T-helper 1 cell treated with Interleukin-12 subunit alpha and Interleukin-12 subunit beta and Interleukin-4 antibody, amounts not matched to agents 30 μg/mL and 1 μg/mL, for 36 hours (primary cell): ENCODE measurements at regions not wholly inside any gene's neighbourhood (a gene's known extent, or its start where the extent isn't known, plus 50 kb on each side); places are given as distances from the start of the nearest gene placed in this dataset.

ENCODE experiments used
- H3K27ac Mint-ChIP-seq: one replicate; pipeline ENCODE4 v1.8.0; 2021; ENCODE audit warnings: mild to moderate bottlenecking, mixed read lengths
- H3K27me3 Mint-ChIP-seq: one replicate; pipeline ENCODE4 v1.8.0; 2021; ENCODE audit warnings: low read depth, mixed read lengths
- H3K36me3 Mint-ChIP-seq: one replicate; pipeline ENCODE4 v1.8.0; 2021; ENCODE audit warnings: low read depth, mixed read lengths
- H3K4me1 Mint-ChIP-seq: one replicate; pipeline ENCODE4 v1.8.0; 2021; ENCODE audit warnings: low read depth, mixed read lengths
- H3K4me3 Mint-ChIP-seq: one replicate; pipeline ENCODE4 v1.8.0; 2021; ENCODE audit warnings: mild to moderate bottlenecking, moderate library complexity, mixed read lengths
- H3K9me3 Mint-ChIP-seq: one replicate; pipeline ENCODE4 v1.8.0; 2021; ENCODE audit warnings: mixed read lengths

DNA sequence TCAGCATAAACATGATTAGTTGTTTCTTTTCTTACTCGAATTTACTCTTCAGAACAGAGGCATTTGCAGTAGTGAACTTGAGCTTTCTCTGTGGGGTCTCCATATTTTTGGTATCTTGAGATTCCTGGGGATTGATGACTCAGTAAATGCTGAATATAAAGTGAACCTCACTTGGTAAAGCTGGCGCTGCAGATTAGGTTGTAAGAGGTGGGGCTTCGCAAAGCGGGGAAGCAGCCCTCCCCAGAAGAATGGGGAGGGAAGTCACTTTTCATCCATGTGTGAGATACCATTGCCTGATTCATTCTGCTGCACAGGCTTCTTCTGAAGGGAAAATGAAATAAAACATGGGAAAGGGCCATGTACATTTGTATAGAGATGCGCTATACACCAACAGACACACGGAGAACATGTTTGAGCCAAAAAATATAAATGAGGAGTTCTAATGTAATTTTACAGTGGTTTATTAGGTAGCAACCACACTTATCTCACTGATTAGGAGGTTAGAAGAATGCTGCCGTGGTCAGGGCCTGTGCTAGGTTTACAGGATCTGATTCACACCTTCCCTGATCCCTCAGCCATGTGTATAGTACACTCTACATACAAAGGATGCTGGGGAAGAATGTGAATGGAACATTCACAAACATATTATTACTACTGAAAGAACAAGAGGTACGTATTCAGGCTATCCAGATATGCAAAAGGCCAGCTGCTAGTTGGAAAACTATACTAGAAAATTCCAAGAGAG, 63.5 kb downstream of the DNTTIP2 start:
- no peak overlapping the region for H3K4me3 Mint-ChIP-seq
- peaks cover 15% of the 10 kb centered on the region for H3K27me3 Mint-ChIP-seq

DNA sequence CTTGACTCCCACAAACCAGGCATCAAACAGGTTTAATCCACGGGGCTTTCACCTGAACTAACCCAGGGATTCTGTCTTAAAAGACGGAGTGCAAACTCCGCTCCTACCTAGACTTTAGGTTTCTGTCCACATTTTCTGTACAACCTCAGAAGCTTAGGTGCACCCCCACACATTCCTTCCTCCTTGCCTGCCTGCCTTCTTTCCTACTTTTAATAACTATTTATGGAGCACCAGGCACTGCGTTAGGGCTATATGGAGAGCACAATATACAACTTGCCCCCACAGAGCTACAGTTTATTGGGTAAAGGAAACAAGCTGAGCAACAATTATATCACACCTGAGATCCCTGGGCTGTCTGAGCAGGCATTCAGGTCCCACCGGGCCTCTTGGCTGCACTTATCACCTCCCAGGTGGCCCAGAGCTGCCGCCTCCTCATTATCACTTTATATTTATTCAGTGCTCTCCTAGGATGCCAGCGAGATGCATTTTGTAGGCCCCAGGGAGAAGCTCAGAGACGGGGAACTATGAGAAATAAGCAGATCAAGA, 64.1 kb downstream of the DNTTIP2 start:
- H3K4me3 Mint-ChIP-seq, result no peak overlapping the region
- no peaks in the 10 kb centered on the region for H3K36me3 Mint-ChIP-seq
- no peak overlapping the region for H3K27ac Mint-ChIP-seq
- H3K4me1 Mint-ChIP-seq, result peaks cover 19% of the 10 kb centered on the region
- H3K27me3 Mint-ChIP-seq, result peaks cover 10% of the 10 kb centered on the region
- no peaks in the 10 kb centered on the region for H3K9me3 Mint-ChIP-seq

More for the DNA sequence above, 63.5 kb downstream of the DNTTIP2 start:
- Mint-ChIP-seq H3K9me3 (no peaks in the 10 kb centered on the region), H3K27ac (no peak overlapping the region), H3K4me1 (peaks cover 19% of the 10 kb centered on the region), H3K36me3 (no peaks in the 10 kb centered on the region)

DNA sequence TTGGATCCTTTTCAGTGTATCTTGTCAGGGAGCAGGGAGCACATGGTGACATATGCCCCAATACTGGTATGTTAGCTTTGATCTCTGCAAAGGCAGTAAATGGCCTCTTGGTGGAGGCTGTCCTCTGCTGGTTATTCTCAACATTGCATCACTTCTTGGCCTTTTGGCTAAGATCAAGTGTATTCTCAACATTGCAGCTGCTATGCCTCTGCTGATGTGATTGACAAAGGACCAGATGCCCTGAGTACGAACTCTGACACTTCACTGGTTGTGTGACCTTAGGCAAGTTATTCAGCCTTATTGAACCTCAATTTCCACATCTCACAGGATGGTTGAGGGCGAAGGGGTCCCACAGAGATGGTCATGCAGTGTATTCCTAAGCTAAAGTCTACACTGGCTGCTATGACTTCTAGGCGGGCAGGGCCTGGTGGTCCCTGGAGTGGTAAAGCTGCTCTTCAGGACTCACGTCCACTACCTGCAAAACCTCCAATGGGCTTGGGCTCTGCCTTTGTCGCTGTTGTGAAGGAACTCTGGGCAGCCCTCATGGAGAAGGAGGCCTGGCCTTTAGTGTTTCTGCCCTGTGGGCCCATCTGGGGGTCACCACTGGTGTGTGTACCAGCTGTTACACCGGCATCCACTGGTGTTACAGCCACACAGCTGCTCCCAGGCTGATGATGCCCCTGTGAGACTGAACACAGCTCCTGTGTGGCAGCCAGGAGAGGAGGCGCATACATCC, 64.8 kb downstream of the DNTTIP2 start:
- no peaks in the 10 kb centered on the region for H3K36me3 Mint-ChIP-seq

DNA sequence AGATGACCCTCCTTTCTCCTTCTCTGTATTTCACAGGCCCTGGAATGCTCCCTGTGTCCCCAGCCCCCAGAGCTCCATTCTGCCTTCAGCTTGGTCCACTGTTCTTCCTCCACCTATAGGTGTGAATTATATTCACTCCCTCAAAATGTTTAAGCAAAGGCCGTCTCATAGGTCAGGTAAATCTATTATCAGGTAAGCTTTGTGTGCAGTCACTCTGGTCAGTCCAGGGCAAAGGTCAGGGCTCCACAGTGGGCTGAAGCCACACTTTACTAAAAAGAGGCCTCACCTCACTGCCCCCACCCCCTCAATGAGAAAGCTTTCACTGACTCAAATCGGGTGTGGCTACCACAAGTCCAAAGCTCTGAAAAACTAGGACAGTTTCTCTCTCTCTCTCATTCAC, 65.9 kb downstream of the DNTTIP2 start:
- Mint-ChIP-seq H3K36me3 (no peaks in the 10 kb centered on the region), H3K4me3 (no peak overlapping the region)

More for the DNA sequence above, 64.8 kb downstream of the DNTTIP2 start:
- Mint-ChIP-seq H3K27me3 (peaks cover 7% of the 10 kb centered on the region), H3K9me3 (no peaks in the 10 kb centered on the region), H3K27ac (no peak overlapping the region), H3K4me1 (peaks cover 19% of the 10 kb centered on the region), H3K4me3 (no peak overlapping the region)

DNA sequence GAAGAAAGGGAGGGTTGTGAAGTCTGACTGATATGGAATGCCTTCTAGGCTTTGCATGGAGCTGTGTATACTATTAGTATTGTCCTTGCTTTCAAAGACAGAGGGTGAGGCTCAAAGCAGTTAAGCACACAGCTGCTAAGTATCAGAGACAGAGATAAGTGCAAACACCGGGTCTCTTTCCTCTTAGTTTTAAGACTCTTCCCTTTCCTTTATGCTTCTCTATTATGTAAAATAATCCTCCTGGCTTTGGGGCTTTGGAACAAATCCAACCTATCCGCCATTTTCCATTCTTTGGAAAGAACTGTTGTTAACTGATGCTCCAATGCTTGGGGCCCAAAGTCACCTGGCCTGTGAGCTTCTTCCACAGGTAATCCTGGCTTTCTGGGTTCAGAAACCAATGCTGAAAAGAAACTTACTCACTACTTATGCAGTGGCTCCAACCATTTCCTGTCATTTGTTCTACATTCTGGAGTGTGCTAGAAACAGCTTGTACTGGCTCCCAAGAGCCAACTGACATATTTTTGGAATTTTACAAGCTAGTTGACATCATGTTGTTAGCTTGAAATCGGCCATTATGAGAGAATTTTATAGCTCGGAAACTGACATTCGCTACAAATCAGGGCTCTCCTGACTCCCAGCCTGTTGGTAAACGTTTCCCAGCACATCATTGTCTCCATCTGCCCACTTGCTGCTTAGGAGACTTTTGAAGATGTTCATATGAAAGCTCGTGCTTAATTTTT, 67.5 kb downstream of the DNTTIP2 start:
- Mint-ChIP-seq H3K27ac (no peak overlapping the region), H3K27me3 (peaks cover 14% of the 10 kb centered on the region), H3K4me3 (no peak overlapping the region), H3K4me1 (peaks cover 2% of the 10 kb centered on the region), H3K36me3 (no peaks in the 10 kb centered on the region), H3K9me3 (no peaks in the 10 kb centered on the region)

More for the DNA sequence above, 65.9 kb downstream of the DNTTIP2 start:
- Mint-ChIP-seq H3K27me3 (peaks cover 7% of the 10 kb centered on the region), H3K9me3 (no peaks in the 10 kb centered on the region), H3K27ac (no peak overlapping the region), H3K4me1 (peaks cover 14% of the 10 kb centered on the region)

DNA sequence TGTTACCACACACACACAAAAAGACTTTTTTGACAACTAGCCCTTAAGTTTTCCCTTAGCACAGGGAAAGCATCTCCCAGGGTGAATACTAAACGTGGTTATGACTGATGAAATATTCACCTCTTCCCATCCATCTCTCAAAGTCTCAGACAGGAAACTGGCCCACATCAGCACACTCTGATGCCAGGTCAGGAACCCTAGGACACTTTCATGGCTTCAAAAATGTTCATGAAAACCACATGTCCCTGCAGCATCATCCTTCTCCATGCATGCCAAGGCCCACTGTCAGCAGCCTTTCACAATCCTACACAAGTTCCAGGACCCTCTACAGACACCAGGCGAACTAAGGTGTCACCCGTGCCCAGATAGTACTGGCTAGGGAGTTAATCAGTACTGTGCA, 68.7 kb downstream of the DNTTIP2 start:
- Mint-ChIP-seq H3K27me3 (peaks cover 17% of the 10 kb centered on the region), H3K4me3 (no peak overlapping the region), H3K36me3 (no peaks in the 10 kb centered on the region), H3K9me3 (no peaks in the 10 kb centered on the region), H3K4me1 (peaks cover 2% of the 10 kb centered on the region), H3K27ac (no peak overlapping the region)

DNA sequence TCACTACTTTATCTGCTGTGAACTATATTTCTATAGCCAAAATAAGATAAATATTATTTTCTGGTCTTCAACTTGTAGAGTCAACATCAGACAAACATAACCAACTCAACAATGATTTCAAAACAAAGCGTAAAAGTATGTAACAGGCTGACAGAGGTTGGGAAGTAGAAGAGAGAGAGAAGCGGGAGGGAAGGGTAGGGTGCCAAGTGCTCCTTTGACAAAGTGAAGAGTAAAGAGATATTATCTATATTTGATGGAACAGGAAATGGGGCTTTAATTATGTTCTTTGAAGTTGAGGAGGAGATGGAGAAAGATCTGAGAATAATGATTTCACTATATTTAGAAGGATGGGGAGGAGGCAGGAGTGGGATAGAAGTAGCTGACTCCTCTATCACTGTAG, 70.1 kb downstream of the DNTTIP2 start:
- peaks cover 2% of the 10 kb centered on the region for H3K4me1 Mint-ChIP-seq
- no peak overlapping the region for H3K27ac Mint-ChIP-seq
- no peak overlapping the region for H3K4me3 Mint-ChIP-seq

DNA sequence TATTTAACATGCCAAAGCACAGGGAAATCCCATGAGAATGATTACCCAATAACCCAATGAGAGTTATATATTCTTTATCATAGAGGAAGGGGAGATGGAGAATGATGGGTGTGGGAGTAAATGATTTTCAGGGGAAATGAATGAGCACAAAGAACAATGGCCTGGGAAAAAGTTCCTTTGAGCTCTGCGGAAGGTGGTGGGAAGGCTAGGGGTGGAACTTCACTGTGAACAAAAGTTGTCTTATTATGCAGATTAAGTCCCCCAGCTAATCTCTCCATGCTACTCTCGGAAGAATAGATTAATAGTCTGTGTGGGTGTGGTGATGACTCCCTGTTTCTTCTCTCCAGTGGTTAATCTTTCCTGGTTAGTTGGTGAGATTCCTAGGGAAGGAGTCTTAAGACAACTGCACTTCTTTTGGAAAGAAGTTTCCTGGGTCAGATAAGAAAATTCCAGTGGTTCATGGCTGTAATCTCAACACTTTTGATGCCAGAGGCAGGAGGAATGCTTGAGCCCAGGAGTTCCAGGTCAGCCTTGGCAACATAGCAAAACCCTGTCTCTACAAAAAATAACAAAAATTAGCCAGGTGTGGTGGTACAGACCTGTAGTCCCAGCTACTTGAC, 71.6 kb downstream of the DNTTIP2 start:
- Mint-ChIP-seq H3K4me1 (peaks cover 2% of the 10 kb centered on the region), H3K27me3 (peaks cover 17% of the 10 kb centered on the region), H3K36me3 (no peaks in the 10 kb centered on the region), H3K4me3 (no peak overlapping the region), H3K9me3 (no peaks in the 10 kb centered on the region), H3K27ac (no peak overlapping the region)

More for the DNA sequence above, 70.1 kb downstream of the DNTTIP2 start:
- Mint-ChIP-seq H3K27me3 (peaks cover 17% of the 10 kb centered on the region), H3K36me3 (no peaks in the 10 kb centered on the region), H3K9me3 (no peaks in the 10 kb centered on the region)

DNA sequence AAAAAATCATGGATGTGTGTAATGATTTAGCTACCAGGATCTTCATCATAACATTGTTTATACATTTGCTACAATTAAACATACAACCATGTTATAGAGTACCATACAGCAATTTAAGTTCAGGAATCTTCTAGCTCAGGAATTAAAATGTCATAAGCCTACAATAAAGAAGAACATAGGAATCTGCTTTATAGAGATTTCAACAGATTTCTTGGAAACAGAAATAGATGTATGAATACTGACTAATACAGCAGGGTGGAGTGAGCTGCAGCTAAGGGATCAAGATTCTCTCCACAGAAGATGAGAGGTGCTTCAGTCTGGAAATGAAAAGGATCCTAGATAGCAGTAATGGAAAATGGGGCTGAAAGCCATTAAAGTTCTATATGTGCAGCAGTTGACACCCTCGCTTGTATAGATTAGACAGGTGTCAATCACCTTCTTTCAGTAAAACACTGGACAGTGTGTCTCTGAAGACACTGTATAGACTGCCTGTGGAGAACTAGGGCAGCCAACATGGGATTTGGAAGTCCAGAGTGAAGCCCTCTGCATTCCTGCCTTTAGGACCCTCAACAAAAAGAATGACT, 73.9 kb downstream of the DNTTIP2 start:
- Mint-ChIP-seq H3K36me3 (no peaks in the 10 kb centered on the region), H3K27ac (no peak overlapping the region), H3K4me3 (no peak overlapping the region), H3K4me1 (no peaks in the 10 kb centered on the region), H3K9me3 (no peaks in the 10 kb centered on the region), H3K27me3 (peaks cover 17% of the 10 kb centered on the region)

DNA sequence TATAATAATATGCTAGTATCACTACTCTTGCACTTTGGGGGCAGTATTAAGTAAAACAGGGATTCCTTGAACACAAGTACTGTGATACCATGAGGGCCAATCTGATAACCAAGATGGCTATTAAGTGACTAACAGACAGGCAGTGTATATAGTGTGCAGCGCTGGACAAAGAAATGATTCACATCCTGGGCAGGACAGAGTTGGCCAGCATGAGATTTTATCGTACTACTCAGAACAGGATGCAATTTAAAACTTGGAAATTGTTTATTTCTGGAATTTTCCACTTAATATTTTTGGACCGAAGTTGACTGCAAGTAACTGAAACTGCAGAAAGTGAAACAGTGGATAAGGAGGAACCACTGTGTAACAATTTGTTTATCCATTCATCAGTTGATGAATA, 74.6 kb downstream of the DNTTIP2 start:
- Mint-ChIP-seq H3K36me3 (no peaks in the 10 kb centered on the region), H3K9me3 (no peaks in the 10 kb centered on the region), H3K27me3 (peaks cover 17% of the 10 kb centered on the region), H3K4me1 (no peaks in the 10 kb centered on the region), H3K27ac (no peak overlapping the region), H3K4me3 (no peak overlapping the region)

DNA sequence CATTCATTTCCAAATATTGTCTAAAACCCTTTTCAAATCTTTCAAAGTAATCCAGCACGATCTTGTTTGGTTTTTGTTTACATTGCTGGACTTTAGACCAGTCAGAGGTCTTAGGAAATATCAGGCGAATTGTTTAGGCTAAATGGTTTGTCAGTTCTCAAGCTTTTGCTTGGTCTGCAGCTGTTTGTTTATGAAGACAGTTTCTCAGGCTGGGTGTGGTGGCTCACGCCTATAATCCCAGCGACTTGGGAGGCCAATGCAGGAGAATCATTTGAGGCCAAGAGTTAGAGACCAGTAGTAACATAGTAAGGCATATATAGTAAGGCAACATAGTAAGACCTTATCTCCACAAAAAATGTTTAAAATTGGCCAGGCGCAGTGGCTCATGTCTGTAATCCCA, 77.5 kb downstream of the DNTTIP2 start:
- H3K4me1 Mint-ChIP-seq, result no peaks in the 10 kb centered on the region
- no peaks in the 10 kb centered on the region for H3K36me3 Mint-ChIP-seq
- no peak overlapping the region for H3K4me3 Mint-ChIP-seq
- peaks cover 4% of the 10 kb centered on the region for H3K9me3 Mint-ChIP-seq
- H3K27me3 Mint-ChIP-seq, result peaks cover 8% of the 10 kb centered on the region
- no peak overlapping the region for H3K27ac Mint-ChIP-seq

DNA sequence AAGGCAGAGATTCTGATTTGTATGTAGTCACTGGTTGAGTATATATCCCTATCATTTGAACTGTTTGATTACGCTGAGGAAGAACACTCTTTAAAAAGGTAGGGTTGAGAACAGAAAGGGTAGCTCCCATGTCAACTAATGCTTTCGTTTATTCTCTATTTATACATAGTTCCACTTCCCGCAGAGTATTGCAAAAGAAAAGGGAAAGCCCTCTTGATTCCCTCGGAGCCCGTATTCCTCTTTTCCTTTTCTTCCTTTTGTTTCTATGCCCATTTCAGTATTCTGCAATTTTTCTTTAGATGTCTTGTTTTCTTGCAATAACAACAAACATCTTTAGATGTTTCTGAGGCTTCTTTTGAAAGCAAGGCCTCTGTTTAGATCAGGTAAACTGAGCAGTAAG, 78.2 kb downstream of the DNTTIP2 start:
- H3K9me3 Mint-ChIP-seq, result peaks cover 4% of the 10 kb centered on the region
- H3K27ac Mint-ChIP-seq, result no peak overlapping the region
- no peaks in the 10 kb centered on the region for H3K4me1 Mint-ChIP-seq
- H3K36me3 Mint-ChIP-seq, result no peaks in the 10 kb centered on the region
- H3K27me3 Mint-ChIP-seq, result peaks cover 8% of the 10 kb centered on the region
- H3K4me3 Mint-ChIP-seq, result no peak overlapping the region

DNA sequence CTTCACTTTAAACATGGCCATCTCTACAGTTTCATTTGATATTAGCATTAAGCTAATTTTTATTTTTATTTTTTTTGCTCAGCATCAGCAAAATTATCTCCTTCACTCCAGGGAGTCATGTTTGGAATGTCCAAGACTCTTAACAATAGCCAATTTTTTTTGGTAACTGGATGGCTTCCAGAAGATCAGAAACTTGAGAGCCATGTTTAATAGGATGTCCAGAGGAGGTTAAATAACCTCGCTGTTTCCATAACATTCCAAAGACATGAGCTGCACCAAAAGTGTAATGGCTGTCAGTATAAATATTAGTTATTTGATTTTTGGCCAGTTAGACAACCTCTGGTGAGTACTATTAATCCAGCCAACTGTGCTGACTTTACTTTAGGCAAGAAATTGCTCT, 80.7 kb downstream of the DNTTIP2 start:
- peaks cover 4% of the 10 kb centered on the region for H3K27me3 Mint-ChIP-seq
- H3K4me3 Mint-ChIP-seq, result no peak overlapping the region
- no peaks in the 10 kb centered on the region for H3K36me3 Mint-ChIP-seq
- peaks cover 4% of the 10 kb centered on the region for H3K9me3 Mint-ChIP-seq
- no peak overlapping the region for H3K27ac Mint-ChIP-seq
- H3K4me1 Mint-ChIP-seq, result no peaks in the 10 kb centered on the region

DNA sequence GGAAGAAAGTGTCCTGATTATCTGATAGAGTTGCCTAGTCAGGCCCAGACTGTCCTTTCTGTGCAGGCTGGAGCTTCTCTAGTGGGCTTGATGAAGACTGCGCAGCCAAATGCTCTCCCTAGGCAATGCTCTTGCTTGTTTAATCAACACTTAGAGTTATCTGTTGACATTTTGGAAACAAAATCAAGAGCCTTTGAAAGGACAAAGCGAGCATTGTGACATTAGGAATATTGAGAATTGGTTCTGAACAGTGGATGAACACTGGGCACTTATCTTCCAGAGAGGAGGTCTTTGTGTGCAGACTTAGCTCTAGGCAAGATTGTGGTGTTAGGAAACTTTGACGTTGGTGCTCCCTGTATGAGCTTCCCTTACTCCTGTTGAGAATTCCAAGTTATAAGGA, 94.5 kb downstream of the DNTTIP2 start:
- no peaks in the 10 kb centered on the region for H3K9me3 Mint-ChIP-seq
- H3K4me1 Mint-ChIP-seq, result no peaks in the 10 kb centered on the region
- H3K27me3 Mint-ChIP-seq, result peaks cover 9% of the 10 kb centered on the region
- no peak overlapping the region for H3K4me3 Mint-ChIP-seq
- H3K27ac Mint-ChIP-seq, result no peak overlapping the region
- H3K36me3 Mint-ChIP-seq, result no peaks in the 10 kb centered on the region
